Neural progenitor cell (in vitro differentiated cells): ENCODE measurements at regions not wholly inside any gene's neighbourhood (a gene's known extent, or its start where the extent isn't known, plus 50 kb on each side); places are given as distances from the start of the nearest gene placed in this dataset.

Source experiments
- DNase-seq: peaks from one replicate; pipeline ENCODE4 v3.0.0-alpha.2; 2016; ENCODE audit warnings: low spot score
- H2AFZ ChIP-seq: fragments of 200-600 bp; sonication (generic); replicated peaks from 2 replicates; pipeline ENCODE4 v1.6.1; 2016; ENCODE audit warnings: antibody characterized with exemption
- H3F3A ChIP-seq: fragments of 200-600 bp; sonication (generic); 2 replicates; pipeline ENCODE4 v1.6.1; 2016; ENCODE audit warnings: antibody characterized with exemption, low read depth
- H3K27ac ChIP-seq: fragments of 200-600 bp; sonication (generic); 2 replicates; pipeline ENCODE4 v1.5.1; 2016; ENCODE audit warnings: mild to moderate bottlenecking
- H3K27me3 ChIP-seq: fragments of 200-600 bp; sonication (generic); 2 replicates; pipeline ENCODE4 v1.6.1; 2016; ENCODE audit warnings: mild to moderate bottlenecking, moderate library complexity
- H3K36me3 ChIP-seq: fragments of 200-600 bp; sonication (generic); 2 replicates; pipeline ENCODE4 v1.5.1; 2016
- H3K4me1 ChIP-seq: fragments of 200-600 bp; sonication (generic); 2 replicates; pipeline ENCODE4 v1.6.1; 2016; ENCODE audit warnings: mixed run types
- H3K4me2 ChIP-seq: fragments of 200-600 bp; sonication (generic); 2 replicates; pipeline ENCODE4 v1.6.1; 2016
- H3K4me3 ChIP-seq: fragments of 200-600 bp; sonication (generic); 2 replicates; pipeline ENCODE4 v1.5.1; 2016
- H3K79me2 ChIP-seq: fragments of 200-600 bp; sonication (generic); 2 replicates; pipeline ENCODE4 v1.6.1; 2016; ENCODE audit warnings: low read depth
- H3K9ac ChIP-seq: fragments of 200-600 bp; sonication (generic); 2 replicates; pipeline ENCODE4 v1.6.1; 2016
- H3K9me3 ChIP-seq: fragments of 200-600 bp; sonication (generic); 2 replicates; pipeline ENCODE4 v1.5.1; 2016; ENCODE audit warnings: low read depth
- H4K20me1 ChIP-seq: fragments of 200-600 bp; sonication (generic); 2 replicates; pipeline ENCODE4 v1.6.1; 2016; ENCODE audit warnings: low read depth
- H3K27ac Mint-ChIP-seq: 3 replicates; pipeline ENCODE4 v1.8.0; 2021; ENCODE audit warnings: mixed read lengths
- H3K27me3 Mint-ChIP-seq: 2 replicates; pipeline ENCODE4 v1.8.0; 2022; ENCODE audit warnings: low read depth, mild to moderate bottlenecking, inconsistent platforms, moderate library complexity, mixed read lengths; ENCODE audit not compliant: insufficient read depth
- H3K36me3 Mint-ChIP-seq: 3 replicates; pipeline ENCODE4 v1.8.0; 2021; ENCODE audit warnings: mixed read lengths
- H3K4me1 Mint-ChIP-seq: 3 replicates; pipeline ENCODE4 v1.8.0; 2021; ENCODE audit warnings: mixed read lengths
- H3K4me3 Mint-ChIP-seq: 3 replicates; pipeline ENCODE4 v1.8.0; 2021; ENCODE audit warnings: mild to moderate bottlenecking, moderate library complexity, mixed read lengths
- H3K9me3 Mint-ChIP-seq: 3 replicates; pipeline ENCODE4 v1.8.0; 2020; ENCODE audit warnings: mixed read lengths
- EZH2 ChIP-seq: fragments of 200-600 bp; sonication (generic); IDR thresholded peaks from 2 replicates; pipeline ENCODE4 v1.6.1; 2017; ENCODE audit warnings: antibody characterized with exemption, mild to moderate bottlenecking, moderate library complexity
- EZH2phosphoT487 ChIP-seq: fragments of 200-600 bp; sonication (generic); IDR thresholded peaks from 2 replicates; pipeline ENCODE4 v1.6.1; 2017; ENCODE audit warnings: antibody characterized with exemption
- TF ChIP-seq, protein P1 (sequence below): fragments of 200-600 bp; sonication (generic); IDR thresholded peaks from 2 replicates; pipeline ENCODE4 v1.5.1; 2017; ENCODE audit warnings: antibody characterized with exemption, mild to moderate bottlenecking

GRCh38 chr3:13179181-13179580, 106.0 kb upstream of the IQSEC1 start:
- Mint-ChIP-seq H3K36me3 (peaks cover 7% of the 10 kb centered on the region), H3K27me3 (peaks cover 8% of the 10 kb centered on the region), H3K4me3 (no peak overlapping the region), H3K27ac (no peak overlapping the region), H3K9me3 (peaks cover 29% of the 10 kb centered on the region), H3K4me1 (peaks cover 5% of the 10 kb centered on the region)
- Histone ChIP-seq H3K9me3 (peaks cover 6% of the 10 kb centered on the region), H3F3A (no peaks in the 10 kb centered on the region), H4K20me1 (no peaks in the 10 kb centered on the region), H2AFZ (no peak overlapping the region), H3K27me3 (no peaks in the 10 kb centered on the region), H3K9ac (no peak overlapping the region), H3K4me1 (no peaks in the 10 kb centered on the region), H3K4me3 (no peak overlapping the region), H3K4me2 (no peak overlapping the region), H3K79me2 (no peaks in the 10 kb centered on the region), H3K36me3 (no peaks in the 10 kb centered on the region), H3K27ac (no peak overlapping the region)
- DNase-seq = no peak
- TF ChIP-seq, protein P1, sequence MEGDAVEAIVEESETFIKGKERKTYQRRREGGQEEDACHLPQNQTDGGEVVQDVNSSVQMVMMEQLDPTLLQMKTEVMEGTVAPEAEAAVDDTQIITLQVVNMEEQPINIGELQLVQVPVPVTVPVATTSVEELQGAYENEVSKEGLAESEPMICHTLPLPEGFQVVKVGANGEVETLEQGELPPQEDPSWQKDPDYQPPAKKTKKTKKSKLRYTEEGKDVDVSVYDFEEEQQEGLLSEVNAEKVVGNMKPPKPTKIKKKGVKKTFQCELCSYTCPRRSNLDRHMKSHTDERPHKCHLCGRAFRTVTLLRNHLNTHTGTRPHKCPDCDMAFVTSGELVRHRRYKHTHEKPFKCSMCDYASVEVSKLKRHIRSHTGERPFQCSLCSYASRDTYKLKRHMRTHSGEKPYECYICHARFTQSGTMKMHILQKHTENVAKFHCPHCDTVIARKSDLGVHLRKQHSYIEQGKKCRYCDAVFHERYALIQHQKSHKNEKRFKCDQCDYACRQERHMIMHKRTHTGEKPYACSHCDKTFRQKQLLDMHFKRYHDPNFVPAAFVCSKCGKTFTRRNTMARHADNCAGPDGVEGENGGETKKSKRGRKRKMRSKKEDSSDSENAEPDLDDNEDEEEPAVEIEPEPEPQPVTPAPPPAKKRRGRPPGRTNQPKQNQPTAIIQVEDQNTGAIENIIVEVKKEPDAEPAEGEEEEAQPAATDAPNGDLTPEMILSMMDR = no peak
- TF ChIP-seq EZH2phosphoT487 (no peak), EZH2 (no peak)

- H3K4me3 Mint-ChIP-seq = no peak overlapping the region
- H3K4me1 Mint-ChIP-seq = peaks cover 5% of the 10 kb centered on the region
- H3K4me2 ChIP-seq = no peak overlapping the region
- no peaks in the 10 kb centered on the region for H4K20me1 ChIP-seq
- H3K79me2 ChIP-seq = no peaks in the 10 kb centered on the region
- H3K4me1 ChIP-seq = no peaks in the 10 kb centered on the region
- H3K9ac ChIP-seq = no peak overlapping the region
- H3K36me3 Mint-ChIP-seq = peaks cover 7% of the 10 kb centered on the region
- no peaks in the 10 kb centered on the region for H3F3A ChIP-seq
- no peak overlapping the region for H2AFZ ChIP-seq
- TF ChIP-seq, protein P1 = no peak
- no peak for TF ChIP-seq EZH2phosphoT487
- no peak for TF ChIP-seq EZH2
- H3K27ac Mint-ChIP-seq = no peak overlapping the region
- H3K4me3 ChIP-seq = no peak overlapping the region
- H3K27me3 ChIP-seq = no peaks in the 10 kb centered on the region
- no peak overlapping the region for H3K27ac ChIP-seq
- H3K27me3 Mint-ChIP-seq = peaks cover 8% of the 10 kb centered on the region
- peaks cover 6% of the 10 kb centered on the region for H3K9me3 ChIP-seq
- H3K36me3 ChIP-seq = no peaks in the 10 kb centered on the region
- DNase-seq = no peak
- H3K9me3 Mint-ChIP-seq = peaks cover 29% of the 10 kb centered on the region
Observed at GRCh38 chr3:13178107-13178506, 104.9 kb upstream of the IQSEC1 start.

- TF ChIP-seq, protein P1 = no peak
- TF ChIP-seq EZH2 (no peak), EZH2phosphoT487 (no peak)
- no peak overlapping the region for H3K9ac ChIP-seq
- peaks cover 7% of the 10 kb centered on the region for H3K36me3 Mint-ChIP-seq
Observed at GRCh38 chr3:13177641-13178040, 104.4 kb upstream of the IQSEC1 start.

More at GRCh38 chr3:13177641-13178040, 104.4 kb upstream of the IQSEC1 start:
- Histone ChIP-seq H3K36me3 (no peaks in the 10 kb centered on the region), H3K4me3 (no peak overlapping the region), H3K4me2 (no peak overlapping the region), H3K79me2 (no peaks in the 10 kb centered on the region), H3K9me3 (peaks cover 6% of the 10 kb centered on the region), H3K4me1 (no peaks in the 10 kb centered on the region), H3K27me3 (no peaks in the 10 kb centered on the region), H3F3A (no peaks in the 10 kb centered on the region), H3K27ac (no peak overlapping the region), H4K20me1 (no peaks in the 10 kb centered on the region), H2AFZ (no peak overlapping the region)
- no peak overlapping the region for H3K4me3 Mint-ChIP-seq
- H3K9me3 Mint-ChIP-seq = peaks cover 29% of the 10 kb centered on the region
- peaks cover 5% of the 10 kb centered on the region for H3K4me1 Mint-ChIP-seq
- DNase-seq = no peak
- H3K27ac Mint-ChIP-seq = no peak overlapping the region
- H3K27me3 Mint-ChIP-seq = peaks cover 8% of the 10 kb centered on the region
